ENCODE measurements at regions not wholly inside any gene's neighbourhood (a gene's known extent, or its start where the extent isn't known, plus 50 kb on each side); places are given as distances from the start of the nearest gene placed in this dataset.

GRCh38 chr3:73964818-73965217 lies 340.1 kb upstream of the PDZRN3 start:
- intact Hi-C loops (cut with micrococcal nuclease) = no loop called here

- intact Hi-C loops (cut with micrococcal nuclease) = no loop called here
Observed at GRCh38 chr3:73955494-73956070, 330.8 kb upstream of the PDZRN3 start.

GRCh38 chr3:73954506-73954905 lies 329.8 kb upstream of the PDZRN3 start:
- intact Hi-C loops (cut with micrococcal nuclease) = no loop called here

- intact Hi-C loops (cut with micrococcal nuclease) = no loop called here
Observed at GRCh38 chr3:73952781-73953180, 328.0 kb upstream of the PDZRN3 start.

GRCh38 chr3:73950865-73951558 lies 326.3 kb upstream of the PDZRN3 start:
- intact Hi-C loops (cut with micrococcal nuclease) = no loop called here

- intact Hi-C loops (cut with micrococcal nuclease) = no loop called here
Observed at GRCh38 chr3:73945541-73945940, 320.8 kb upstream of the PDZRN3 start.

GRCh38 chr3:73939985-73940384 lies 315.2 kb upstream of the PDZRN3 start:
- intact Hi-C loops (cut with micrococcal nuclease) = no loop called here

- intact Hi-C loops (cut with micrococcal nuclease) = no loop called here
Observed at GRCh38 chr3:73933585-73933984, 308.8 kb upstream of the PDZRN3 start.

- intact Hi-C loops (cut with micrococcal nuclease) = no loop called here
Observed at GRCh38 chr3:73927203-73927570, 302.4 kb upstream of the PDZRN3 start.

GRCh38 chr3:73926360-73927202 lies 301.8 kb upstream of the PDZRN3 start:
- intact Hi-C loops (cut with micrococcal nuclease) = no loop called here

- intact Hi-C loops (cut with micrococcal nuclease) = no loop called here
Observed at GRCh38 chr3:73925011-73925410, 300.3 kb upstream of the PDZRN3 start.

GRCh38 chr3:73924048-73924447 lies 299.3 kb upstream of the PDZRN3 start:
- intact Hi-C loops (cut with micrococcal nuclease) = no loop called here

- intact Hi-C loops (cut with micrococcal nuclease) = loop anchor here (10.0 kb wide), 1 partner anchor 887 kb away; no protein-coding TSS in a partner anchor
Observed at GRCh38 chr3:73917643-73918042, 292.9 kb upstream of the PDZRN3 start.

GRCh38 chr3:73915886-73916285 lies 291.1 kb upstream of the PDZRN3 start:
- intact Hi-C loops (cut with micrococcal nuclease) = loop anchor here (10.0 kb wide), 1 partner anchor 889 kb away; no protein-coding TSS in a partner anchor

GRCh38 chr3:73908218-73908617 lies 283.5 kb upstream of the PDZRN3 start:
- intact Hi-C loops (cut with micrococcal nuclease) = no loop called here

GRCh38 chr3:73901686-73902085 lies 276.9 kb upstream of the PDZRN3 start:
- intact Hi-C loops (cut with micrococcal nuclease) = no loop called here

GRCh38 chr3:73894474-73895213 lies 269.9 kb upstream of the PDZRN3 start:
- intact Hi-C loops (cut with micrococcal nuclease) = no loop called here

GRCh38 chr3:73893089-73893488 lies 268.3 kb upstream of the PDZRN3 start:
- intact Hi-C loops (cut with micrococcal nuclease) = no loop called here

- intact Hi-C loops (cut with micrococcal nuclease) = no loop called here
Observed at GRCh38 chr3:73885862-73886261, 261.1 kb upstream of the PDZRN3 start.

GRCh38 chr3:73884361-73884760 lies 259.6 kb upstream of the PDZRN3 start:
- intact Hi-C loops (cut with micrococcal nuclease) = no loop called here

- intact Hi-C loops (cut with micrococcal nuclease) = no loop called here
Observed at GRCh38 chr3:73883497-73883896, 258.8 kb upstream of the PDZRN3 start.
